ENCODE measurements at regions not wholly inside any gene's neighbourhood (a gene's known extent, or its start where the extent isn't known, plus 50 kb on each side); places are given as distances from the start of the nearest gene placed in this dataset.

GRCh38 chr6:99026135-99026534 is 78.4 kb upstream of the FBXL4 start:
- no peak for TF ChIP-seq PKNOX1 (IDR thresholded peaks at IDR 0.05)
- no peak for TF ChIP-seq NFRKB (IDR thresholded peaks at IDR 0.05)
- no peak for TF ChIP-seq TARDBP (IDR thresholded peaks at IDR 0.05)
- TF ChIP-seq ZNF384 (IDR thresholded peaks at IDR 0.05), result no peak
- no peak for TF ChIP-seq FOXA1 (IDR thresholded peaks at IDR 0.05)
- TF ChIP-seq SP1 (IDR thresholded peaks at IDR 0.05), result no peak
- TF ChIP-seq LEF1 (IDR thresholded peaks at IDR 0.05; ENCODE audit: borderline replicate concordance), result no peak
- no peak for TF ChIP-seq SUZ12 (IDR thresholded peaks at IDR 0.05)
- no peak for TF ChIP-seq FOXM1 (IDR thresholded peaks at IDR 0.05; ENCODE audit: borderline replicate concordance)
- no peak for TF ChIP-seq ELF4 (IDR thresholded peaks at IDR 0.05)
- TF ChIP-seq FOXK2 (IDR thresholded peaks at IDR 0.05), result no peak
- no peak for TF ChIP-seq CTBP1 (IDR thresholded peaks at IDR 0.05; ENCODE audit: borderline replicate concordance)
- TF ChIP-seq HDGF (IDR thresholded peaks at IDR 0.05; ENCODE audit: borderline replicate concordance), result no peak
- TF ChIP-seq ARNT (IDR thresholded peaks at IDR 0.05), result no peak
- CTCF ChIA-PET, result no interaction called here
- POLR2A ChIA-PET, result no interaction called here
- no peak for DNase-seq (ENCODE audit: extremely low spot score)

GRCh38 chr6:99024089-99024488 is 76.3 kb upstream of the FBXL4 start:
- CTCF ChIA-PET, result no interaction called here
- TF ChIP-seq ZNF384 (IDR thresholded peaks at IDR 0.05) (no peak), PKNOX1 (IDR thresholded peaks at IDR 0.05) (no peak), FOXM1 (IDR thresholded peaks at IDR 0.05; ENCODE audit: borderline replicate concordance) (no peak)
- POLR2A ChIA-PET, result no interaction called here
- no peak for DNase-seq (ENCODE audit: extremely low spot score)

GRCh38 chr6:99022039-99022609 is 74.4 kb upstream of the FBXL4 start:
- DNase-seq (ENCODE audit: extremely low spot score), result no peak
- TF ChIP-seq ARNT (IDR thresholded peaks at IDR 0.05), result no peak
- TF ChIP-seq FOXA1 (IDR thresholded peaks at IDR 0.05), result no peak
- TF ChIP-seq PKNOX1 (IDR thresholded peaks at IDR 0.05), result no peak
- TF ChIP-seq ZNF384 (IDR thresholded peaks at IDR 0.05), result no peak
- no peak for TF ChIP-seq CTBP1 (IDR thresholded peaks at IDR 0.05; ENCODE audit: borderline replicate concordance)
- TF ChIP-seq NFRKB (IDR thresholded peaks at IDR 0.05), result no peak
- TF ChIP-seq FOXM1 (IDR thresholded peaks at IDR 0.05; ENCODE audit: borderline replicate concordance), result no peak
- TF ChIP-seq TARDBP (IDR thresholded peaks at IDR 0.05), result no peak
- no peak for TF ChIP-seq LEF1 (IDR thresholded peaks at IDR 0.05; ENCODE audit: borderline replicate concordance)
- TF ChIP-seq L3MBTL2 (conservative IDR thresholded peaks at IDR 0.05), result no peak
- TF ChIP-seq FOXK2 (IDR thresholded peaks at IDR 0.05), result no peak
- no peak for TF ChIP-seq HDGF (IDR thresholded peaks at IDR 0.05; ENCODE audit: borderline replicate concordance)
- no peak for TF ChIP-seq SP1 (IDR thresholded peaks at IDR 0.05)
- TF ChIP-seq BHLHE40 (IDR thresholded peaks at IDR 0.05; ENCODE audit: borderline replicate concordance), result no peak
- no peak for TF ChIP-seq SUZ12 (IDR thresholded peaks at IDR 0.05)
- no peak for TF ChIP-seq ELF4 (IDR thresholded peaks at IDR 0.05)
- ChIA-PET POLR2A (no interaction called here), CTCF (no interaction called here)

GRCh38 chr6:99019381-99019780 is 71.6 kb upstream of the FBXL4 start:
- POLR2A ChIA-PET, result no interaction called here

GRCh38 chr6:99017150-99017549 is 69.4 kb upstream of the FBXL4 start:
- POLR2A ChIA-PET, result no interaction called here
- no peak for DNase-seq (ENCODE audit: extremely low spot score)
- TF ChIP-seq HDGF (IDR thresholded peaks at IDR 0.05; ENCODE audit: borderline replicate concordance) (no peak), BHLHE40 (IDR thresholded peaks at IDR 0.05; ENCODE audit: borderline replicate concordance) (no peak), ZNF384 (IDR thresholded peaks at IDR 0.05) (no peak), ELF4 (IDR thresholded peaks at IDR 0.05) (no peak), LEF1 (IDR thresholded peaks at IDR 0.05; ENCODE audit: borderline replicate concordance) (no peak), FOXA1 (IDR thresholded peaks at IDR 0.05) (no peak), L3MBTL2 (conservative IDR thresholded peaks at IDR 0.05) (no peak), TARDBP (IDR thresholded peaks at IDR 0.05) (no peak), ARNT (IDR thresholded peaks at IDR 0.05) (no peak)
- CTCF ChIA-PET, result no interaction called here

More at GRCh38 chr6:99019381-99019780, 71.6 kb upstream of the FBXL4 start:
- no peak for TF ChIP-seq ZNF384 (IDR thresholded peaks at IDR 0.05)
- TF ChIP-seq TARDBP (IDR thresholded peaks at IDR 0.05), result no peak
- TF ChIP-seq PKNOX1 (IDR thresholded peaks at IDR 0.05), result no peak
- TF ChIP-seq NFRKB (IDR thresholded peaks at IDR 0.05), result no peak
- no peak for TF ChIP-seq SUZ12 (IDR thresholded peaks at IDR 0.05)
- no peak for TF ChIP-seq FOXA1 (IDR thresholded peaks at IDR 0.05)
- no peak for TF ChIP-seq BHLHE40 (IDR thresholded peaks at IDR 0.05; ENCODE audit: borderline replicate concordance)
- TF ChIP-seq FOXM1 (IDR thresholded peaks at IDR 0.05; ENCODE audit: borderline replicate concordance), result no peak
- DNase-seq (ENCODE audit: extremely low spot score), result no peak
- CTCF ChIA-PET, result no interaction called here

- POLR2A ChIA-PET, result no interaction called here
- DNase-seq (ENCODE audit: extremely low spot score), result no peak
- TF ChIP-seq SP1 (IDR thresholded peaks at IDR 0.05) (no peak), SUZ12 (IDR thresholded peaks at IDR 0.05) (no peak), FOXM1 (IDR thresholded peaks at IDR 0.05; ENCODE audit: borderline replicate concordance) (no peak), LEF1 (IDR thresholded peaks at IDR 0.05; ENCODE audit: borderline replicate concordance) (no peak), FOXK2 (IDR thresholded peaks at IDR 0.05) (no peak), TARDBP (IDR thresholded peaks at IDR 0.05) (no peak), ZNF384 (IDR thresholded peaks at IDR 0.05) (no peak), NFRKB (IDR thresholded peaks at IDR 0.05) (no peak), HDGF (IDR thresholded peaks at IDR 0.05; ENCODE audit: borderline replicate concordance) (no peak), L3MBTL2 (conservative IDR thresholded peaks at IDR 0.05) (no peak), FOXA1 (IDR thresholded peaks at IDR 0.05) (no peak), ELF4 (IDR thresholded peaks at IDR 0.05) (no peak), CTBP1 (IDR thresholded peaks at IDR 0.05; ENCODE audit: borderline replicate concordance) (no peak), BHLHE40 (IDR thresholded peaks at IDR 0.05; ENCODE audit: borderline replicate concordance) (no peak), ARNT (IDR thresholded peaks at IDR 0.05) (no peak), PKNOX1 (IDR thresholded peaks at IDR 0.05) (no peak)
- CTCF ChIA-PET, result no interaction called here
Observed at GRCh38 chr6:99016355-99016754, 68.6 kb upstream of the FBXL4 start.
